T47D (cell line): ENCODE measurements at regions not wholly inside any gene's neighbourhood (a gene's known extent, or its start where the extent isn't known, plus 50 kb on each side); places are given as distances from the start of the nearest gene placed in this dataset.
A peak's percentile ranks its signal among the peaks of the same experiment; 100 is the strongest.
"Not testable (repeated sequence)": the region's sequence is repeated elsewhere in the genome, so short reads cannot be mapped to it uniquely, and the experiment has no call there.

Experiments used
- DNase-seq, 2 experiments: peaks; one replicate each; pipeline versions ENCODE4 v3.0.0 to v3.0.0-alpha.2; 2011 to 2012; ENCODE audit warnings: low read depth in 1 of 2, low spot score in 1 of 2
- JUND ChIP-seq: IDR thresholded peaks from 2 replicates; pipeline ENCODE4 v1.6.1; 2012; ENCODE audit warnings: low read depth
- in situ Hi-C: cut with HindIII; loops from 2 replicates; pipeline ENCODE4 v1.10.0; 2016; ENCODE audit warnings: low sequenced_read_pairs, low pct_unique_long_range_greater_than_20kb

DNA sequence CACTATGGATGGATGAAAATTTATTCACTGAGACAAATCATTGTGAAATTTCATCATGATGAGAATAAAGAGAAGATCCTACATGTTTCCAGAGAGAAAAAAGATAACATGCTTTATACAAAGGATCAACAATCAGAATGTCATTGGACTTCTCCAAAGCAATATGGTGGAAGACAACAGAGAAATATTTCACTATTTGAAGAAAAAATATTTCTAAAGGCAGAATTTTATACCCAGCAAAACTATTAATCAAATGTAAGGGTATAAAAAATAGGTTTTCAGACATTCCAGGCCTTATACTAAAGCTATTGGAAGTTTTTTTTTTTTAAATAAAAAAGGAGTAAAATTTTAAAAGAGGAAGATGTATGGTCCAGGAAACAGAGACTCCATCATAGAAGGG is 100.6 kb upstream of the OLIG2 start:
- no peak for TF ChIP-seq JUND
- in situ Hi-C loops = no loop called here
- no peak for DNase-seq

DNA sequence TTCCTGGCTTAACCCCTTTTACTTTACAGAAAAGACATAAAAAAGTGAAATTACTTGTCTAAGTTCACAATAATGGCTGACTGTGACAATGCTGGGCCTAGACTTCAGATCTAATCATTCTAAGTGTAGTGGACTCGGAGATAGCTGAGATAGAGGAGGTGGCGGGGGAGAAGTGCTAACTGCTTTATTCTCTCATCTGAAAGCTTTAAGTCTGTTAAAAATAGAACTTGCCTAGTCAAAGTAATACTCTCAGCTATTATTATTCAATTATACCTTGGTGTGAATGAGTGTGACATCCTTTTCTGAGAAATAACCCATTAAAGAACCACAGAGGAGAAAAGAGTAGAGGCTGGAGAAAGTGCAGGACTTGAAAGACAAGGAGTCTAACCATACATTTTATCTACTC is 96.1 kb upstream of the OLIG2 start:
- TF ChIP-seq JUND = no peak
- in situ Hi-C loops = no loop called here
- no peak for DNase-seq

DNA sequence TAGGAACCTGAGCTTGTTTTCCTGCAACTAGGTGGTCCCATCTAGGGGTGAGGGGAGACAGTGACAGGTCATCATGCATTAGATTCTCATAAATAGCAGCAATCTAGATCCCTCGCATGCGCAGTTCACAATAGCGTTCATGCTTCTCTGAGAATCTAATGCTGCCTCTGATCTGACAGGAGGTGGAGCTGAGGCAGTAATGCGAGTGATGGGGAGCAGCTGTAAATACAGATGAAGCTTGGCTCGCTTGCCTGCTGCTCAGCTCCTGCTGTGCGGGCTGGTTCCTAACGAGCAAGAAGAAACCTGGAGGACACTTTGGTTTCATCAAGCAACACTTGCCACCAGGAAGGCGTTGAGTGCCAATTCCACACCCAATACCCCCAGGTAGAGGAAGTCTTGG is 95.1 kb upstream of the OLIG2 start:
- no peak for DNase-seq
- no peak for TF ChIP-seq JUND
- in situ Hi-C loops = no loop called here

DNA sequence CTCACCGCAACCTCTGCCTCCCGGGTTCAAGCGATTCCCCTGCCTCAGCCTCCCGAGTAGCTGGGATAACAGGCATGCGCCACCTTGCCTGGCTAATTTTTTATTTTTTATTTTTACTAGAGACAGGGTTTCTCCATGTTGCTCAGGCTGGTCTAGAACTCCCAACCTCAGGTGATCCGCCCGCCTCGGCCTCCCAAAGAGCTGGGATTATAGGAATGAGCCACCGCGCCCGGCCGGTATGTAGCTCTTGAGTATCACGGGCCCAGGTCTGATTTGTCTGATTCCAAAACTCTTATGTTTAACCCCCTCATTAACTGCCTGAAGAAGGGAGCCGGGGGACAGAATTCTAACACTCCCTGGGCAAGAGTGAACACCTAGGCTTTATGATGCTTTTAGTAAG is 91.7 kb upstream of the OLIG2 start:
- DNase-seq, in situ Hi-C loops: not testable (repeated sequence)

DNA sequence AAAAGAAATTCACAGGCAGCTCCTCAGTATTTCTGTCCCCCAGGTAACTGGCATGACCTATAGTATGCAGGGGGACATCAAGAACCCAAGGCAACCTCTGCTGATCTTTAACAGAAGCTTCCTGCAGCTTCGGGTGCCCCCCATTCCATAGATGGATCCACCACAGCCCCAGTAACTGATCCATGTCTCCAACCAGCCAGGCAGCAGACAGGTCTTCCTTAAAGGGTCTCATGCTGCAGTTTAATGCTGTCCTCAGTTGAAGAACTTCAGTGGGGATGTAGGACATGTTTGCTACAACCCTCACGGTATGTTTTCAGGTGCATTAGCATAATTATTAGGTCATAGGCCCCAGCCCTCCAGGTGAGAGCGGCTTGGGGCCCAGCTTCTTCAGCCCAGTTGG is 90.9 kb upstream of the OLIG2 start:
- in situ Hi-C loops = no loop called here
- no peak for TF ChIP-seq JUND
- no peak for DNase-seq

- peak; percentile 25 to 73 for DNase-seq
- in situ Hi-C loops = no loop called here
- TF ChIP-seq JUND = no peak
Measured at GRCh38 chr21:32940079-32941014, 85.4 kb upstream of the OLIG2 start.

DNA sequence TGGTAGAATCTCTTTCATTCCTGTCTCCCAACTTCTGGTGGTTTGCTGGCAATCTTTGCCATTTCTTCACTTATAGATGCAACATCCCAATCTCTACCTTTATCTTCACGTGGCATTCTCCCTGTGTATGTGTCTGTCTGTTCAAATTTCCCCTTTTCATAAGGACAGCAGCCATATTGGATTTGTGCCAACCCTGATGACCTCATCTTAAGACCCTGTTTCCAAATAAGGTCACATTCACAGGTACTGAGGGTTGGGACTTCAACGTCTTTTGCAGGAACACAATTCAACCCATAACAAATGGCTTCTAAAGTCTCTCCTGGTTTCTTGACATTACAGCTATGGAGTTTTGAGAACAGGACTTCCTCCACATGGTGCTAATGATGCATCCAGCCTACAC is 84.5 kb upstream of the OLIG2 start:
- no peak for DNase-seq
- in situ Hi-C loops = no loop called here
- no peak for TF ChIP-seq JUND

DNA sequence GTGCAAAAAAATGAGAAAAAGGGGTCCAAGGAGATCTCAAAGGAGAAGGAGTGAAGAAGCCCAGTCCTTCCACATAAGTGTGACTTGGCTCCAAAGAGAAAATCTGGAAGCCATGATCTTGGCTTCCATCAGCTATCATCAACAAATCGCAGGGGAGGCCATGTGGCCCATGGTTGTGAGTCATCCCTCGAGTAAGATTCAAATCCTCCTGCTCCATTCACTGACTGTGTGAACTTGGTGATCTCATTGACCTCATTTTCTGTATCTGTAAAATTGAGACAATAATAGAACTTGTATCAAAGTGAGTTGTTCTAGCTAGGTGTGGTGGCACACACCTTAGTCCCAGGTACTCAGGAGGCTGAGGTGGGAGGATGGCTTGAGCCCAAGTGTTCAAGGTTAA is 79.1 kb upstream of the OLIG2 start:
- DNase-seq = no peak
- in situ Hi-C loops = no loop called here
- no peak for TF ChIP-seq JUND

- TF ChIP-seq JUND = no peak
- in situ Hi-C loops = no loop called here
- DNase-seq = no peak
Measured at GRCh38 chr21:32947736-32948135, 78.0 kb upstream of the OLIG2 start.

GRCh38 chr21:32949701-32950100 is 76.0 kb upstream of the OLIG2 start:
- TF ChIP-seq JUND = no peak
- in situ Hi-C loops = no loop called here
- DNase-seq = no peak

DNA sequence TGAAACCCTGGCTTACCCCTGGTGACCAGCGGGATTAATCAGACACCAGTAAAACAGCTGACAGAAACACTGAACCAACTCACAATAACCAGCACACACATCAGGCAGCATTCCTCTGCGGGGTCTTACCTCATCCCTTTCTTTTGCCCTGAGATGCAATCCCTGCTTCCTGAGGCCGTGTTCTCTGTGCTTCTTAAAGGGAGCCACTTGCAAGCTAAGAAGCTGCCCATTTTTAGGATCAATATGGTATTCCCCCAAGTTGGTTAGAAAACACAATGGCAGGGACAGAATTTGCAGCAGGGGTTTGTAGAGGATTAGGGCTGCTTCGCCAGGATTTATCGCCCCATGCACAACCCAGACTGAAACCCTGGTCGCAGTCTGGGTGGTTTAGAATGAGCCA is 74.7 kb upstream of the OLIG2 start:
- no peak for DNase-seq
- TF ChIP-seq JUND = no peak
- in situ Hi-C loops = no loop called here

GRCh38 chr21:32954353-32954752 is 71.4 kb upstream of the OLIG2 start:
- DNase-seq = no peak
- in situ Hi-C loops = no loop called here
- no peak for TF ChIP-seq JUND

- in situ Hi-C loops = no loop called here
- no peak for TF ChIP-seq JUND
- DNase-seq = no peak
Measured at GRCh38 chr21:32955311-32956060, 70.2 kb upstream of the OLIG2 start.
